HG03280 (cell line): ENCODE measurements at regions not wholly inside any gene's neighbourhood (a gene's known extent, or its start where the extent isn't known, plus 50 kb on each side); places are given as distances from the start of the nearest gene placed in this dataset.

Source experiments
- ATAC-seq: cut with Tn5 transposase; IDR thresholded peaks from one replicate; pipeline ENCODE4 v1.9.1; 2021; ENCODE audit warnings: mild to moderate bottlenecking, moderate library complexity; ENCODE audit not compliant: unreplicated experiment

DNA sequence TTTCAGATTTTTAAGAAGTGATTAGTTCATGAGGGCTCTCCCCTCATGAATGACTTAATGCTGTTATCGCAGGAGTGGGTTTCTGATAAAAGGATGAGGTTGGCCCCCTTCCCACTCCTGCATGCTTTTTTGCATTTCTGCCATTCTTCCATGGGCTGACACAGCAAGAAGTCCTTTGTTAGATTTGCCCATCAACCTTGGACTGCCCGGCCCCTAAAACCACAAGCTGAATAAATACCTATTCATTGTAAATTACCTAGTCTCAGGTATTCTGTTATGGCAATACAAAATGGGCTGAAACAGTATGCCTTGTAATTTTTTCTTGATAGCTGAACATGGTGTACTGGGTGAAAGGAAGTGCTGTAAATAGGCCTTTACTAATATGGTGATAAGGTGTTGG lies 72.7 kb upstream of the DPH5 start:
- no peak for ATAC-seq

DNA sequence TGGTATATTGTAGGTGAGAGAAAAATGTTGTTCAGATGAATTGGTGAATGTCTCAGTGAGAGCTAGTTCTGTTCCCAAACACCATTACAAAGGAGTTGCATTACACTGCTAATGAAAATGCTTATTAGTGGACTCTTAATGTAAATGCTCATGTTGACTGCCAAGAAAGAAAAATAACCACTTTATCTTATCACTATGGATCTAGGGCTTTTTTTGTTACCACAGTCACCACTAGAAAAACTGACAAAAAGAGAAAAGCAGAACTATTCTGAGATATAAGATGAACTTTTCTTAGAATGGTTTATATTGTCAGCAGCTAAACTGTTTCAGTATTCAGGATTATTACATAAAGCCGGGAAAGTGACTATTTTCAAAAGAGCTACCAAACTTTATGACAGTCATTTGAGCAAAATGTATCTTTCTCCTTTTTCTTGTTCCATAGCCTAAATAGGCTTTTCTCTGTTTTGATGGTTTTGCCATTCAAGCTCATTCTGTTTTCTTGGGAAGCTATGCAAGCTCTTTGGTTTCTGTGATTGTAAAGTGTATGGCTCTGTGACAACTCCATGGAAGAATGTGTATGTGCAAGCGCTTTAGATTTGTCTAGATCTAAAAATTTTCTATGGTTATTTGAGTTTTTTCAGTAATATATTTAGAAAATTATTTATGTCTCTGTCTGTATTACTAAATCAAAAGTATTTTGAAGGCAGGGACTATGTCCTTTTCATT lies 64.2 kb upstream of the DPH5 start:
- ATAC-seq: no peak

DNA sequence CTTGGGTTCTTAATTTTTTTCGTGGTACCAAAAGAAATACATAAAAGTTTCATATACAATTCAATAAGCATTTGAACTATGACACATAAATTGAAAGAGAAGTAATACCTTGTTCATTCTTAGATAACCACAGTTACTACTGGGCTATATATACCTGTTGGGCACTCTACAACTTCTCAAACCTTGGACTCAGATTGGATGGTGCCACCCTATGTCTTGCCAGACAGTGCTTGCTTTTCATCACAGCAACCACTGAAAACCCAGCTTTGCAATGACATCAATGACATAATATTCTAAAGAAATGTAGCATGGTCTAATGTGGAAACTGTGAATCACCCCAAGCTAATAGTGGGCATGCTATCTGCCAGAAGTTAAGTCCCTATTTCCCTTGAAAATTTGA lies 62.8 kb upstream of the DPH5 start:
- no peak for ATAC-seq

DNA sequence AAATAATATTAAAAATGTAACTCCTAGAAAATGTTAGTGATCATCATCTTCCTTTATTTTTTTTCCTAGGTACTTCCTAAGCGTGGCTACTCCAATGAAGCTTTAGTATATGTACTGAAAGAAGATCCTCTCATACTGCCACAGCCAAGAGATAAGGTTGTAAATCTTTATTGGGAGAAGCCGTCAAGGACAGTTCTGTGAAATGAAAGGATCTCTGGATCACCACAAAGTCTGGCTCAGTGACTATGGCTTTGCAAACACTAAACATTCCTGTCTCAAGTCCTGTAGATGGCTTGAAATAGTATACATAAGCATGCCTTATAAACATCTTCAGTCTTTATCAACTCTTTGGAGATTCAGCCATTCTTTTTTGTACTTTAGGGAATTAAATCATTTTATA lies 61.2 kb upstream of the DPH5 start:
- ATAC-seq: no peak

DNA sequence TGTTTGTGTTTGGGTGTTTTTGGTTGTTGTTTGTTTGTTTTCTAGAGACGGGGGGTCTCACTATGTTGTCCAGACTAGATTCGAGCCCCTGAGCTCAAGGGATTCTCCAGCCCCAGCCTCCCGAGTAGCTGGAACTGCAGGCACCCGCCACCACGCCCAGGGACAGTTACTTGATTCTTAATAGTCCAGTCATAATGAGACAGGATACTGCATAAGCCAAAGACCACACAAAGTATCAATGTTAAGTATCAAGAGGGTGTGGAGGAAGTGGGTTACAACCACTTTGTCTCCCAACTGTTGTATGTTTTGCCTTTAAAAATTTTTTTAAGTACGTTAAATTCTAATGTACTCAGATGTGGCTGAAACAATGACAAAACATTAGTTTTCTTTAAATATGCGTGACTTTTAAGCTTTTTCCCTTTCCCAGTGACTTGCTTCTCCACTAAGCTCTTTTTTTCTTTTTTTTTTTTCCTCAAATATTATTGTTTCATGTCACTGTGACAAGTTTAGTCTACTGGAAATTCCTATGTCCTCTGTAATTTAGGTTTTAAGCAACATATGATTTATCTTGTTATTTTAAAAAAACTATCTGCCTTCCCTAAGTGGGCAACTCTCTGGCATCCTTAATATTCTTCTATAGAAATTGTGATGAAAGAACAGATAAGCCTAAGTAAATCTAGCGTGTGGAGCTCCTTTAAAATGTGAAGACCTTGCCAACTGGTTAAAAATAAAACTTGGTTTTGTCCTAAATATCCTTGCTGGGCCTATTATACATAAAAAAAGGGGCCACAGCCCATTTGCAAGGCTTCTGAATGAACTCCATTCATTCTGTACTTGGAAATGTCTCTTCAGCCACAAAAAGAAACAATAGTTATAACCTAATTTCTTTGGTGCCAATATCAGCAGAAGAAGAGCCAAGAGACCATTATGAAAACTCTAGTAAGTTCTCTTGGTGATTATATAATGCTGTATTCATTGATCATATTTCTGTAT lies 56.2 kb upstream of the DPH5 start:
- no peak for ATAC-seq

DNA sequence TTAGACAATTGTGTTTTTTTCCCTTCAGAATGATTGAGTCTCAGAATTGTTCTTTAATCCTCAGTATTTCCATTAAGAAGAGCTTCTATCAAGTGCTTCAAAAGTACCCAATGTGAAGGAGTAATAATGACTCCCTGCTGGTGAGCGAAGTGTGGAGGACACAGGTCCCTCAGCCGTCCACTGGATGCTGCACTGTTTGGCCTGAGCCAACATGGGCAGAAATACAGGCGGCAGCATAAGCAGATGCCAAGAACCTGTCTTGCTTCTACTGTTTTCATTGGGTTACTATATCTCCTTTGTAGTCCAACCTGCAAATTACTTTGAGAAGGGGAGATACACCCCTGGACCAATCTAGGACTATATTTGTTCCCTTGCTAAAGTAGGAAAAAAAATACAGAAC lies 55.3 kb upstream of the DPH5 start:
- no peak for ATAC-seq

DNA sequence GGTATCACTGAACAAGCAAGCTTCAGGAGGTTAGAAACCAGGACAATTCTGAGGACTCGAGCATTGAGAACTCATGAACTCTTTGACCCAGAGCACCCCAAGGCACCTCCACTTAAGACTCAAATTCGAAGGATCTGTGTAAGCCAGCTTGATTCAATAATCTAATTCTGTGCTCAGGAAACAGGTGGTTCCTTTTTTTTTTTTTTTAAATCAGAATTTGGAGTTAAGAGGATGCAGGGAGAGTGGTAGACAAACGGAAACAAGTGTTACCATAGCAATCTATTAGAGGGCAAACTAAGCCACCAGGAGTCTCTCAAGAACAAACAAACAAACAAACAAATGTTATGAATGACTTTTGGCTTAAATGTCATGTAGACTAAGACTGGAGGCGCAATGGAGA lies 53.8 kb upstream of the DPH5 start:
- no peak for ATAC-seq

DNA sequence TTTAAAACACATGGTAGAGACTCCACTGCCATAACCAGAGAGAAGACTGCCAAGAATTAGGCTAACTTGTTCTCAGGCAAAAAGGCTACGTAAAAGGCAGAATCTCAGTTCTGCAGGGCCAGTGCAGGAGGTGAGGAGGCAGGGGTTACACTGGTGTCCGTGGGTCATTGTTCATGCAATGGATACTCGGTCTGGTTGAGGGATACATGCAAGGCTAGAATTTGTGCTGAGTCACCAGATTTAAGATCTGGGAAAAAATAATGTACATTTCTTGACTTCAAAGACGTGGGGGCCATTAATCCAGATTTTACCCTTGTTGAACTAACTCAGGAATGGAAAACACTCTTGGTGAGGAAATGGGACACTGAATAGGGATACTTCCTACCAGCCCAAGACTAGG lies 52.3 kb upstream of the DPH5 start:
- no peak for ATAC-seq

DNA sequence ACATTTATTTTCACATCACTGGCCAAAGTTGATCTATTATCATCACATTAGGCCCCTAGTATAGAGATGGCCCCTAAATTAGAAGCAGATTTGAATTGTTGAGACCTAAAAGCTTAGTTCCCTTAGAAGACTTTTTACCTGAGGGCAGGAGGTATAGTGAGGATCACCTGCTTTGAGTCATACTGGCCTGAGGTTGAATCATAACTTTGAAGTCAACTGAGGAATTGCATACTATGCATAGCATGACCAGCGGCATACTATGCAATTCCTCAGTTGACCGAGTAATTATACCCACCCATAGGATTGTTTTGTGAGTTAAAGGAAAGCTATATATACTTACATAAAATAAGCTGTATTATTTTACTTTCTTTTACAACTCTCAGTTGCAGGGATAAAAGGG lies 50.3 kb upstream of the DPH5 start:
- no peak for ATAC-seq
